Stimulated activated CD4-positive, alpha-beta T cell treated with anti-CD3 and anti-CD28 coated beads, Interleukin-4, amount 100 ng/mL, for 1 hour (primary cell): ENCODE measurements at regions not wholly inside any gene's neighbourhood (a gene's known extent, or its start where the extent isn't known, plus 50 kb on each side); places are given as distances from the start of the nearest gene placed in this dataset.

ENCODE experiments used
- DNase-seq: peaks from one replicate; pipeline ENCODE4 v3.0.0-alpha.2; 2020

DNA sequence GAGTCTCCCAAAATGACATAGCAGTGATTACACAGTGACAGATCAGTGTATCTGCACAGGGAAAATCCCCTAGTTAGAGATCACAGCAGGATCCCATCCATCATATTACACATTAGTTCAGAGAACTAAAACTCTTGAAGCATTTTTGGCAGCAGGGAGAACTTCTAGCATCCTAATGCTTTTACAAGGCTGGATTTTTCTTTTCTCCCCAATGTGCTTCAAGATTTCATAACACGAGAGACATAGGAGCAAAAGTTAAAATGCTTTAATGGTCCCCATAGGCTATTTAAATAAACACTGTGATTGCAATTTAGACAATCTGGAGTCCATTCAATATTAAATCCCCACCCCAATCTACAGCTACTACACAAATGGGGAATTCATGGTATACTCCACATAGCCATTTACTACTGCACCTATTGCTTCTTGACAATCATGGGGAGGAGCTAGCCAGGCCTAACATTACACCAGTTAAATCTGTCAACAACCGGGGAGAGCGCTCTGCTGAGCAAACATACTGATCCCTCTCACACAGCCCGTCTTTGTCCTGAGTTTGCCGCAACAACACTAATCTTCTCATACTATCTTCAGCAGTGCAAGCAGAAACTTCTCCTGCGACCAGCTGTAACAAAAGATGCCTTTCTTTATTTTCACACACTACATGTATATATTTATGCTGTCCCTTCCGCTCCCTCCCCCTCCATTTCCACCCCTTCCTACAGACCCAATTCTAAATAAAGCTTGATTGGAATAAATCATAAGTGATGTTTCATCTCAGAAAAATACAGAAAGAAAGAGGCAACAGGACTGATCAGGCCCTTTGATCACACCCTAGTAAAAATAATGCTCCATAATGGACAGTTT lies 120.3 kb upstream of the SOX5 start:
- DNase-seq, result no peak

DNA sequence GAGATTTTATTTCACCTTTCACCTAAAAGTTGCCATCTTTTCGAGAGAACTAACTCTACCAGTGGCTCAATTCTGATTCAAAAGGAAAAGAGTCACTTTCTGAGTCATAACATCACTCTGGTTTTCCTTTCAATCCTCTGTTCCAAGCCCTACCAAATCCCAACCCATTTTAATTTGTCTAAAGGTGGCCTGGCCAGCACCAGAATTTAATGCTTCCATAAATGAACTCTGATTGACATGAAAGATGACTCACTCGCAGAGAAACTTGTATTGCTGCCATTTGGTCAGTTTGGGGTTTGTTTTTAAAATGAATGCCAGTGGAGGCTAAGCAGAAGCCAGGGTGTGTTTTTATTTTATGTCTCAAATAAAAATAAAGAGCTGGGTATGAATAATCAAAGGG lies 117.4 kb upstream of the SOX5 start:
- no peak for DNase-seq

DNA sequence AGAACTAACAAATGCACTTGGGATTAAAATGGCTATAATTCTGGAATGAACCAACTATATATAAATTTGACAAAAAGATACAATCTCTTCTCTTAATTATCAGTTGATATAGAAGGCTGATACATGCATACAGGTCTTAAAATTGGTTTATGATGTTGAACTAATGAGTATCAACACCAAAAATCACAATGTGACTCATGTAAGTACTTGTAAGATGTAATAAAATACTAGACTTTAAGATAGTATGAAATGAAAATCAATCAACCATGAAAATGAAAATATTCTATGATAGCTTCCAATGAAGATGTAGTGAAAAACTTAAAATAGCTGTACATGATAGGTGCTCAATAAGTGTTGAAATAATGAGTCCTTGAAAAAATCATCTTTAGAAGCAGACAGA lies 116.6 kb upstream of the SOX5 start:
- DNase-seq, result no peak

GRCh38 chr12:24062642-24063245 lies 113.3 kb upstream of the SOX5 start:
- no peak for DNase-seq

GRCh38 chr12:24060089-24060488 lies 110.6 kb upstream of the SOX5 start:
- DNase-seq, result no peak

- DNase-seq, result no peak
These were observed 108.5 kb upstream of the SOX5 start for GRCh38 chr12:24057920-24058476.

DNA sequence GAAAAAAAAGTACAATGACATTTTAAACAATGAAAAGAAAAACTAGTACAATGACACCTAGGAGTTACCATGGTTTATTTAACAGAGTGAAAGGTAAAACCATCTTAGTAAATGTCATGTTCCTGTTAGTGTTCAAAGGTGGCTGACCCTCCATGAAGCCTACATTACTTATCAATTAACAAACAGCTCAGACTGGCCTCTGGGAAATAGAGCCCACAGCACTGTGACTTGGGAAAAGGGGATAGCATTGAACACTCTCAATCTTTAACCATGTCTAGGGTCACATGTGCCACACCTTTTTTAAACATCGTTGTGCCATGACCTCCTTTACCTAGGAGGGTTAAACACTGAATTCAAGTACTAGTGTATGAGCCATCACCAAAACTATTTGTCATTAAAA lies 106.3 kb upstream of the SOX5 start:
- no peak for DNase-seq

DNA sequence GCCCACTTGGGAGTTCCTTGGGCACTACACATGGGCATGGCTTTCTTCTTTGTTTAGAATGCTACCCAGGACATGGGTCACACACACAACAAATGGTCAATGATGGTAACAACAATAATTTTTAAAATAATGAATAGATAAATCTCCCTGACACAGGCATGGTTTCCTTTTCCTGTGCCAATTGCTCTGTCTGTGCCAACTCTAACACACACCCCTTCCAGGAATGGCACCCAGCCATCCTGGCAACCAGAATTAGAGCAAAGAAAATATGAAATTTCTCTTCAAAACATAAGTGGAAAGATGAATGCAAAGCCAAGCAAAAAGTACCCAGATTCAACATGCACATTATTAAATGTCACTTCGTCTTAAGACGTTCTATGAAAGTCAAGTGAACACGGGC lies 104.9 kb upstream of the SOX5 start:
- no peak for DNase-seq

DNA sequence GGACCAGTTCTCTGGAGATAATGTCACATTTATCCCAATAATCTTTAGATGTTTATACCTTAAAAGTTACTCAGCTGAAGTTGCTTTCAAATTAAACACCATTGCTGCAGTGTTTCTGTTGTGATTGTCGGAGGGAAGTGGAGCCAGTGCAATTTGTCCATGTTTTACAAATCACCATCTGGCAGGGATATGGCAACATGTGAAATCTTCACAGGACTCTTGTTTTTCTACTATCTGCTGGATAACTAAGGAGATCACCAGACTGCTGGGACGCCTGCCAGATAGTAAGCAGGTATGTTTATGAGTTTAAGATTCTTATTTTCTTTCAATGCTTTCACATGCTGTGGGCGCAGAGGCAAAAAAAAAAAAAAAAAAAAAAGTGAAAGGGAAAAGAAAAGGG lies 100.3 kb upstream of the SOX5 start:
- no peak for DNase-seq

DNA sequence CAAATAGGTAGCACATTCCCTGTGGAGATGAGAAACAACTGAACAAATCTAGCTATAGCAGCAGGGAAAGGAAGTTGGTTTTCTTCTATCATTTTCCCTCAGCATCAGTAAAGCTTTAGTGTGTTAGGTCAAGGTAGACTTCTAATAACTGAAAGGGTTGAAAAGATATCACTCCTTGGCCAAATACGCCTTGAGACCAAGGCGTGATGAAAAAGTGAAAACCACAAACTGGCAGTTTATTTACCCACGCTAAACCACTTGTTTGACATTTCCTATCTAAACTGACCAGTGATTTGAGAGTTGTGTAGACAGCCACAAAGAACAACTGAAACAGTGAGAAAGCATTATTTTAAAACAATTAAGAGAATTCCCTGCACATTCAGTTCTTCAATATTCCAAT lies 99.6 kb upstream of the SOX5 start:
- DNase-seq, result no peak

- DNase-seq, result no peak
These were observed 99.0 kb upstream of the SOX5 start for GRCh38 chr12:24048446-24048845.

GRCh38 chr12:24047326-24047725 lies 97.9 kb upstream of the SOX5 start:
- no peak for DNase-seq

- no peak for DNase-seq
These were observed 96.4 kb upstream of the SOX5 start for GRCh38 chr12:24045816-24046257.

- DNase-seq, result no peak
These were observed 95.7 kb upstream of the SOX5 start for GRCh38 chr12:24044941-24045703.

DNA sequence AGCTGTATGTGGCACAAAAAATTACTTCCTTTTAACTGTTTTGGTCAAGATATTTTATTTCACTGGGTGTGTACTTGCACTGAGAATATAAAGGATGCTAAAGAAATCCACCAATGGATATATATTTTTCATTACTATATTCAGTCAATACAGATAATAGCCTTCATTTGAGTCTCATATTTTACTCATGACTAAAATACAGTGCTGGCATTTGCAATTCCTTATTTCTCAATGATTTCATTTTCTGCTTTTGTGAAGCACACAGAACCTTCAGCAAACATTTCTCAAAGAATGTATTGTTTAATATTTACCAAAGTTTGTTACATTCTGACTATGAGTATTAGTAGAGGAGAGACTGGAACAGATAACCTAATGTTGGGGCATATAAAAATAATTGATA lies 93.2 kb upstream of the SOX5 start:
- no peak for DNase-seq

DNA sequence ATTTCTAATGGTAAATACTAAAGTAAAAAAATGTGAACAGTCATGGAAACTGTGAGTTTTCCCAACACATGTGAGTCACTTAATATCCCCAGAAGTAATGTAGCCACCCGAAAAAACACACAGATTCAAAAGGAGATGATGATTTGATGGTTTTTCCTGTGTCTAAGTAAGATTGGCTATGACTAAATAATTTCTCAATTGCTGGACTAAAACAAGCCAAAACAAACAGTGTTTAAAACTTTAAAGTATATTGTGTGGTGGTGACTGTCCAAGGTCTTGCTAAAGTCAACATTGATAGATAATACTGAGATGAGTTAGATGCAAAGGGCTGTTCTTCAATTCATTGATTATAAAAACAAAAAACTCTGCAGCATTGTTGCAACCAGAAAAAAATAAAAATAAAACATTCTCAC lies 89.6 kb upstream of the SOX5 start:
- DNase-seq, result no peak

DNA sequence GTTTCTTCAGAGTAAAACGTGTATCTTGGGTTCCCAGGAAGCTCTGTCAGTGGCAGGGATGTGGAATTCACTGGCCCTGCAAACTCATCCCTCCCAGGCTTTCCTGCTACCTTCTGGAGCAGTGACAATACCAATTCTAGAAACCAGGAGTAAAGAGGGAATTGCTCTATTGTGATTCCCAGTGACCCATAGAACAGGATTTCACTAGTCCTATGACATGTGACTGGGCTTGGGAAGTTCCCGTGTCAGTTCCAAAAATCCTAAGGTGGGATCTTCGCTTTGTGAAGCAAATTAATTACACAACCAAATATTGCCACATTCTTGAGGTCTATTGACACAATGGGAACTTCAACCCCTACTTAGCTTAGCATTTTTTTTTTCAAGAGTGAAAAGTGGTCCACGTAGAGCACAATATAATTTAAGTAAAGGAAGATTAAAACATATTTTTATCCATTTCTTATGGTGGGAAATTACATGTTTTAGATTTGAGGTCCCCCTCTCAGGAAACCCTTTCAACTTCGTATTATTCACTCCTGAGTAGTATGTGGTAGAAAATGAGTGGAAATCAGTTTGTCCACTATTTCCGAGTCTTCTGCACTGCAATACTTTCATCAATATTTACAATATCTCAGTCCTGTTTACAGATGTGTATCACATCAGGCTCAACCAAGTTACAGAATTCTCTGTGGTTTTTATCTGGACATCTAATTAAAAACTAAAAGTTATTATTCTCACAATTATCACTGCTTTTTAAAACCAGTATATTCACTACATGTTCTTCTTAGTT lies 88.9 kb upstream of the SOX5 start:
- no peak for DNase-seq

DNA sequence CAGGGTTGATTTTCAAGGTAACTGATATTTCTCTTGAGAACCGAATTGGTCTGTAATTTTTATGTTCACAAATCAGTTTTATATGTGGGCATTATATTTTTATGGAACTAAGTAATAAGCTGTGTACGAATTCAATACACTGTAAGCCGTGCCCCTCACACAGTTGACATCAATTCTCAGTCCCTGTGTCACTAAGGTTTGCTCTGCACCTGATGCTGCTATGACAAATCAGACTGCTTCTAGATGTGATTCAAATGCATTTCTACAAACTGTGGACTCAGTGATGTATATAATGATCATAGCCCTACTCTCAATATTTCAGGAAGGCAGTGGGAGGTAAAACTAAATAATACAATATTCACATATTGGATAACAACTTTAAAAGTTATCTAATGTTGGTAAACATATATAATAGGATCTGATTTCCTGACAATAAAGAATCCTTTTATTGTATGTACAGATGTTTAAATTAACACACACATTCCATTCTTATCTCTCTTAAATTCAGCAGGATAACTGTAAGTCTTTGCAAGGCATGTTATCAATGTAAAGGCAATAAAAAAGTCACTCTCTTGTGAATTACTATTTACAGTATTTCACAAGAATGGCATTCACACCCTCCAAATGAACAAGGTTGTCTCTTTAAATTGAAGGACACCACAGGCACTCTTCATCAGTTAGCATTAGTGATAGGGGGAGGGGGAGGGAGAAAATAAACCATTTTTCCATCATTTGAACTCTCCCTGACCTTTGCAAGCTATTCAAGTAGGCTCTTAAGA lies 87.2 kb upstream of the SOX5 start:
- no peak for DNase-seq

- DNase-seq, result no peak
These were observed 85.4 kb upstream of the SOX5 start for GRCh38 chr12:24034894-24035293.

DNA sequence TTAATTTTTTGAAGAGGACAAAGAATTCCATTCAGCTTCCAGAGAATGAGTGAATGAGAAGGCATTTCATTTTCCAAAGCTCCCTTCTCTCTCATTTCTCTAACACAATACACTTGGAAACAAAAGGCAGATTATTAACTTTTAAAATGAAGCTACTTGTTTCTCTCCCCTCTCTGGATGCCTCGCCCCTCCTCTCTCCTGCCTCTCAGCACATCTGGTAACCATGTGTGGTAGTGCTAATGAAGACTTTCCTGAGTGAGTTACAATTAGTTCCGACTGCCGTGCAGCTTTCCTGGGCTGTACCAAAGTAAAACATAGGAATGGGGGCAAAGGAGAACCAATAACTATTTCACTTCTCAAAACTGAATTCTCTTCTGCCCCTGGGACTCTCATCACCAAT lies 84.7 kb upstream of the SOX5 start:
- no peak for DNase-seq

DNA sequence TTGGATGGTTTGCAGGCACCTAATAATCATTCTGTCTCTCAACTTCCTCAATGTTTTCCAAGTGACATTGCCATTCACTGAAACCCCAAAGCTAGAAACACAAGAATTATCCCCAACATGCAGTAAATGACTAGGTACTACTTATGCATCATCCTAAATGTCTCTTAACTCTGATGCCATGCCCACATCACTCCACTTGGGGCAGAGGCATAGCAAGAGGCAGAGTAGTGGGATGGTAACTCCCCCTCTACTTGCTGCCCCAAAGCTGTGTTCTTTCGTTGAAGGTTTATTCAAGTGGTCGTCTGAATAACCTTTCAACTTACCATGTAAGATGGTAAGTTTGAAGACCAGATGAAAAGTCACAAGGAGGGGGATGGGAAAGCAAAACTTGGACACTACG lies 77.9 kb upstream of the SOX5 start:
- DNase-seq, result no peak
